TTC549 (cell line): ENCODE measurements at regions not wholly inside any gene's neighbourhood (a gene's known extent, or its start where the extent isn't known, plus 50 kb on each side); places are given as distances from the start of the nearest gene placed in this dataset.

ENCODE experiments used
- FAIRE-seq: peaks from 2 replicates; lab custom pipeline; 2012; peaks lifted over from hg19 to GRCh38; lab: Jason Lieb, UNC

GRCh38 chr13:33628662-33629061, 189.3 kb upstream of the RFC3 start:
- FAIRE-seq: no peak

GRCh38 chr13:33629605-33630360, 188.2 kb upstream of the RFC3 start:
- FAIRE-seq: no peak

GRCh38 chr13:33633701-33634545, 184.0 kb upstream of the RFC3 start:
- FAIRE-seq: no peak

- FAIRE-seq: no peak
These were observed 183.4 kb upstream of the RFC3 start for GRCh38 chr13:33634546-33634982.

DNA sequence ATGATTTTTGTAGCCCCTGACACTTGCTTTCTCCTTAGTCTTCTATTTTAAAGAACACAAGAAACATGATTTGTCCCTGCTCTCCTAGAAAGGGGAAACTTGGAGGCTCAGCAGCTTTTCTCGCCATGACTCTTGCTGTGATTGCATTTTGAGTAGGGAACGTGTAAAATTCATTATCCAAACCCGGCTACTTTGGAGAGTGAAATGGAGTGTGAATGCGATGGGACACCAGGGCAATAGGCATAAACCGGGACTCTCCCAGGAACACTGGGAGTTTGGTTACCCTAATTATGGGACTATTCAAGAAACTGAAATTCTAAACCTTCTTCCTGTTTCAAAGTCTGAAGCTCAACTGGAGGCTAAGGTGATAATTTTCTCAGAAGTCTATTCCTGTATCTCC, 181.7 kb upstream of the RFC3 start:
- no peak for FAIRE-seq

DNA sequence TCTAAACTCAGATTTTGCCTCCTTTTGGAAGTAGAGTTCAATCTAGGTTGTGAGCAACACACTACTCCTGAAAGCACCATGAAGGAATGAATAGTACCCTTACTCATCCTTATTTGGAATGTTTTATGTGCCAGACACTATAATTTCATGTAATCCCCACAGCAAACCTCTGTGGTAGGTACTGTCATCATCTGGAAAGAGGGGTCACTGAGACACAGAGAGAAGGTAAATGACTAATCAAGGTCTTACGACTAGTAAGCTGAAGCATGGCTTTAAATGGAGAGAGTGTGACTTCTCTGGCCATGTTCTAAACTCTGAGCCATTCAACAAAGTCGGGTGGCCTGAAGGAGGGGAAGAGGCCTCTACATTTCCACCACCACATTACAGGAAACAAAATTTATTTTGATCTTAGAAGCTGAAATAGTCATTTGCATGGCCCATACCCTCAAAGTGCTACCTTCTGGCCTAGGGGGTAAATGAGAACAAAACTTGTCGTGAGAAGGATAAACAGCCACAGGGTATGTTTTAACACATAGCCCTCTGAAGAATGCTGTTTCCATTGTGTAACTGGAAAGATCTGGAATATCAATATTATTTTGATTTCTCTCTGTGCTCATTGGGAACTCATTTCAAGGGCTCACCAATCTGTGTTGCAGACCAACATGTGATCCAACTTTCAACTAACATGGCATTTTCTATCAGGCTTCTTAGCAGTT, 180.8 kb upstream of the RFC3 start:
- no peak for FAIRE-seq

DNA sequence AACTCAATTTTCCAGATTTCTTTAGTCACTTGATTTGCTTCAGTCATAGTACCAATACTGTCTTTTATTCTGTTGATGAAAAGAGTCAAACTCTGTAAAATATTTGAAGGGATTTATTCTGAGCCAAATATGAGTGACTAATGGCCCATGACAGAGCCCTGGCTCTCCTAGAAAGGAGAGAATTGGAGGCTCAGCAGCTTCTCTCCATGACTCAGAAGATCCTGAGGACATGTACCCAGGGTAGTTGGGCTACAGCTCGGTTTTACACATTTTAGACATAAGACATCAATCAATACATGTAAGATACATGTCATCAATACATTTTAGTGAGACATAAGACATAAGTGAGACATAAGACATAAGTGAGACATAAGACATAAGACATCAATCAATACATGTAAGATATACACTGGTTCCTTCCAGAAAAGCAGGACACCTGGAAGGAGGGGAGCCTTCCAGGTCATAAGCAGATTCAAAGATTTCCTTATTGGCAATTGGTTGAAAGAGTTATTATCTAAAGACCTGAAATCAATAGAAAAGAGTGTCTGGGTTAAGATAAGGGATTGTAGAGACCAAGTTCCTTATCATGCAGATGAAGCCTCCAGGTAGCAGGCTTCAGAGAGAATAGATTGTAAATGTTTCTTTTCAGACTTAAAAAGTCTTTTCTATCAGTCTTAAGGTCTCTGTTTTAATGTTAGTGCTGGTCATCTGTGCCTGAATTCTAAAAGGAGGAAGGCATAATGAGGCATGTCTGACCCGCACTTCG, 179.8 kb upstream of the RFC3 start:
- FAIRE-seq: no peak

GRCh38 chr13:33639158-33639557, 178.8 kb upstream of the RFC3 start:
- no peak for FAIRE-seq

GRCh38 chr13:33639626-33640080, 178.3 kb upstream of the RFC3 start:
- FAIRE-seq: no peak

- FAIRE-seq: no peak
These were observed 177.1 kb upstream of the RFC3 start for GRCh38 chr13:33640832-33641231.

GRCh38 chr13:33642374-33643065, 175.4 kb upstream of the RFC3 start:
- FAIRE-seq: no peak

GRCh38 chr13:33644581-33645543, 173.1 kb upstream of the RFC3 start:
- no peak for FAIRE-seq

DNA sequence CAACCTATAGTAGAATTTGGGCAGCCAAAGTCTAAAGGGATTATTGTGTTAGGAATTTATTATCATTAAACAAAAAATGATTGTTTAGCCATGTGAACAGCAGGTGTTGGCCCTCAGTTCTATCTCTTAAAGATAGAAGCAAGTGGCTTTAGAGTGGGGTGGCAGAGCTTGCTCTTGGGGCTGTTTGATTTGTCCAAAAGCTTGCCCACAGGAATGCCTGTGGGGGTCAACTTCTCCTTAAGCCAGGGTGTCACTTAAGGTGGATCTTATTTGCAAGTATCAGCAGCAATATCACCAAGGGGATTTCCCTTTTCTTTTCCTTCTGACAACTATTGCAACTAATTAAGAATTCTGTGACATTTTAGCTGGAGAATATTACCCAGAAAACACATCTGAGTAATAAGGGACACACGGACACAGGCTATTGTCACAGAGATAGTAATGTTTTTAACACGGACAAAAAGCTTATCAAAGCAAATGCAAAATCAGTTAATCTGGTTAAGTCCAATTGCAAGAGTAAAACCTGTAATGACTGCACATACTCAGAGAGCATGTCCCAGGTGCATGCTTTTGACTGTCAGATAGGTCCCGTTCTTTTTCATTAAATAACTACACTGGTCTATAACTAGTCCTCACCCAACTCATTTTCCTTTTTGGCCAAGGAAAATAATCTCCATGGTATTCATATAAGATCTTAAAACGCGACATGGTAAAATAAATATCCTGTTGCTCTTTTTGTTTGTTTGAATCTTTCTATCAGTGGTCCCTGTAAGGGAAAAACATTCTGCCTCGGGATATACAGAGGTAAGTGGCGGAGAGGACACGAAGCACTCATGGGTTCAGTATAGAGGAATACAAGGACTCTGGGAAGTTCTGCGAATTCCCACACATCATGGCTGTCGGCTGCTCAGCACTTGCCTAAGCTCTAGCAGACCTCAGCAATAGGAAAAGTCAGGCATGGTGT, 172.1 kb upstream of the RFC3 start:
- FAIRE-seq: no peak

DNA sequence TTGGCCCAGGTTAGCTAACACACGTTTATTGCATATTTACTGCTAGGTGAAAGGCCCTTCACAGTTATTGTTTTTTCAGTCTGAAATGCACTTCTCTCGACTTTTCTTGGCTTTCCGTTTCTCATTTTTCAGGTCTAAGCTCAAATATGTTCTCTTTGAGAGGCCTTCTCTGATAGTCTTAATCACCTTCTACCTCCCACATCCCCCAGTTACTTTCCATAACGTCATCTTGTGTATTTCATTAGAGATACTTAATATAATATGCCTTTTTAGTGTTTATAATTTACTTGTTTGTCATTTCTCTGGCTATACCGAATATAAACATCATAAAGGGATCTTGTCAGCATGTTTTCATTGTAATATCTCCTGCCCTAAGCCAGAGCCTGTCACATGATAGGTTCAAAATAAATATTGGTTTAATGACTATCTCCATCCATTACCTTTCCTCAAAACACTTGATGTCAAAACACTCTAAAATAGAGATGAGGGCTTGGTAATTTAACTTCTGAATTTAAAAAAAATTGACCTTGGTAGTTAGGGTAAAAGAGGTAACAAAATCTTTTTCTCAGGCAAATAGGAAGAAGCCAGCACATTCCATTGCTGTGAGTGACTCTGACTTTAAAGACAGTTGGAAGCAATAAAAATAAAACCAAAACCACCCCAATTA, 168.6 kb upstream of the RFC3 start:
- FAIRE-seq: no peak

DNA sequence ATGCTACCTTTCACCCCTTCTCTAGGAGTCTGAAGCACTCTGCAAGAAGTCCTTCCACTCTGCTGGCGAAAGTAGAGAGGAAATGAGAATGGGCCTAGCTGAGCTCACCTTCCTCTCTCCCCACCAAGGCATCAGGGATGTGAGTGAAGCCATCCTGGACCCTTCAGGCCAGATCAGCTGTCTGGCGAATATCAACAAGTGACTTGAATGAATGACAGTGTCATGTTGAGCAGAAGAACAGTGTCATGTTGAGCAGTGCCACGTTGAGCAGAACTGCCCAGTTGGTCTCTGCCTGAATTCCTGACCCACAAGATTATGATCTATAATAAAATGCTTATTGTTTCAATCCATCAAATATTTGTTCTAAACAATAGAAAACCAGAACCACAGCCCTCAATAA, 166.2 kb upstream of the RFC3 start:
- FAIRE-seq: no peak

DNA sequence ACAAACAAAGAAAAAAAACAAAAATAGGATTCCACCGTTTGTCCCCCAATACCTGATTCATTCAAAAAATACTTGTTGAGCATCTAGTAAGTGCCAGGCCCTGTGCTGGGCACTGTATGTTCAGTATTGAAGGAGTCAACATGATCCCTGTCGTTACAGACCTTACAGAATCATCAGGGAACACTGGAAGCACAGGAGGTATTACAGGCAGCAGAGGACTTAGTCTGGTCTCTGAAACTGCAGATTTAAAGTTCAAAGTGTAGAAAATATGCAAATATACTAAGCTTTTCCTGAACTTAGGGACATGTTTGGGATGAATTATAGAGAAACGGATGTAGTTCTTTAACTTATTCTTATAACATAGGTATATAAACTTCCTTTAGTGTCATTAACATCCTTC, 160.7 kb upstream of the RFC3 start:
- FAIRE-seq: no peak

GRCh38 chr13:33659466-33659865, 158.5 kb upstream of the RFC3 start:
- no peak for FAIRE-seq

GRCh38 chr13:33659894-33660293, 158.1 kb upstream of the RFC3 start:
- no peak for FAIRE-seq

GRCh38 chr13:33662392-33662791, 155.6 kb upstream of the RFC3 start:
- FAIRE-seq: no peak
